ENCODE measurements at regions not wholly inside any gene's neighbourhood (a gene's known extent, or its start where the extent isn't known, plus 50 kb on each side); places are given as distances from the start of the nearest gene placed in this dataset.
"Not testable (repeated sequence)": the region's sequence is repeated elsewhere in the genome, so short reads cannot be mapped to it uniquely, and the experiment has no call there.

- no peak for DNase-seq (ENCODE audit: low read depth, low spot score)
- in situ Hi-C loops (cut with HindIII; ENCODE audit: low pct_unique_long_range_greater_than_20kb, low sequenced_read_pairs) = no loop called here
Observed at GRCh38 chr2:186125156-186125555, 360.9 kb upstream of the ZC3H15 start.

GRCh38 chr2:186125625-186126024 is 360.4 kb upstream of the ZC3H15 start:
- DNase-seq (ENCODE audit: low read depth, low spot score) = no peak
- in situ Hi-C loops (cut with HindIII; ENCODE audit: low pct_unique_long_range_greater_than_20kb, low sequenced_read_pairs) = no loop called here

- in situ Hi-C loops (cut with HindIII; ENCODE audit: low pct_unique_long_range_greater_than_20kb, low sequenced_read_pairs) = no loop called here
- DNase-seq (ENCODE audit: low read depth, low spot score) = no peak
Observed at GRCh38 chr2:186126181-186126580, 359.9 kb upstream of the ZC3H15 start.

GRCh38 chr2:186129767-186130581 is 356.1 kb upstream of the ZC3H15 start:
- in situ Hi-C loops (cut with HindIII; ENCODE audit: low pct_unique_long_range_greater_than_20kb, low sequenced_read_pairs) = no loop called here
- DNase-seq (ENCODE audit: low read depth, low spot score) = no peak

- DNase-seq (ENCODE audit: low read depth, low spot score) = peak; percentile 8
- in situ Hi-C loops (cut with HindIII; ENCODE audit: low pct_unique_long_range_greater_than_20kb, low sequenced_read_pairs) = no loop called here
Observed at GRCh38 chr2:186130748-186131641, 355.1 kb upstream of the ZC3H15 start.

- in situ Hi-C loops (cut with HindIII; ENCODE audit: low pct_unique_long_range_greater_than_20kb, low sequenced_read_pairs) = no loop called here
- no peak for DNase-seq (ENCODE audit: low read depth, low spot score)
Observed at GRCh38 chr2:186135686-186136085, 350.4 kb upstream of the ZC3H15 start.

GRCh38 chr2:186136860-186137259 is 349.2 kb upstream of the ZC3H15 start:
- DNase-seq (ENCODE audit: low read depth, low spot score) = no peak
- in situ Hi-C loops (cut with HindIII; ENCODE audit: low pct_unique_long_range_greater_than_20kb, low sequenced_read_pairs) = no loop called here

GRCh38 chr2:186138845-186139244 is 347.2 kb upstream of the ZC3H15 start:
- no peak for DNase-seq (ENCODE audit: low read depth, low spot score)
- in situ Hi-C loops (cut with HindIII; ENCODE audit: low pct_unique_long_range_greater_than_20kb, low sequenced_read_pairs) = no loop called here

- in situ Hi-C loops (cut with HindIII; ENCODE audit: low pct_unique_long_range_greater_than_20kb, low sequenced_read_pairs) = no loop called here
- no peak for DNase-seq (ENCODE audit: low read depth, low spot score)
Observed at GRCh38 chr2:186159101-186159500, 327.0 kb upstream of the ZC3H15 start.

- DNase-seq (ENCODE audit: low read depth, low spot score) = no peak
Observed at GRCh38 chr2:186164325-186164724, 321.7 kb upstream of the ZC3H15 start.

GRCh38 chr2:186170693-186171092 is 315.4 kb upstream of the ZC3H15 start:
- no peak for DNase-seq (ENCODE audit: low read depth, low spot score)
- in situ Hi-C loops (cut with HindIII; ENCODE audit: low pct_unique_long_range_greater_than_20kb, low sequenced_read_pairs) = no loop called here

More at GRCh38 chr2:186164325-186164724, 321.7 kb upstream of the ZC3H15 start:
- in situ Hi-C loops (cut with HindIII; ENCODE audit: low pct_unique_long_range_greater_than_20kb, low sequenced_read_pairs) = no loop called here

- no peak for DNase-seq (ENCODE audit: low read depth, low spot score)
- in situ Hi-C loops (cut with HindIII; ENCODE audit: low pct_unique_long_range_greater_than_20kb, low sequenced_read_pairs) = no loop called here
Observed at GRCh38 chr2:186181625-186182024, 304.4 kb upstream of the ZC3H15 start.

- in situ Hi-C loops (cut with HindIII; ENCODE audit: low pct_unique_long_range_greater_than_20kb, low sequenced_read_pairs); DNase-seq (ENCODE audit: low read depth, low spot score): not testable (repeated sequence)
Observed at GRCh38 chr2:186182366-186182765, 303.7 kb upstream of the ZC3H15 start.

GRCh38 chr2:186183406-186183805 is 302.7 kb upstream of the ZC3H15 start:
- in situ Hi-C loops (cut with HindIII; ENCODE audit: low pct_unique_long_range_greater_than_20kb, low sequenced_read_pairs) = no loop called here
- no peak for DNase-seq (ENCODE audit: low read depth, low spot score)

- no peak for DNase-seq (ENCODE audit: low read depth, low spot score)
- in situ Hi-C loops (cut with HindIII; ENCODE audit: low pct_unique_long_range_greater_than_20kb, low sequenced_read_pairs) = no loop called here
Observed at GRCh38 chr2:186187854-186188253, 298.2 kb upstream of the ZC3H15 start.

- DNase-seq (ENCODE audit: low read depth, low spot score) = no peak
- in situ Hi-C loops (cut with HindIII; ENCODE audit: low pct_unique_long_range_greater_than_20kb, low sequenced_read_pairs) = no loop called here
Observed at GRCh38 chr2:186189816-186190215, 296.2 kb upstream of the ZC3H15 start.

GRCh38 chr2:186195696-186196095 is 290.4 kb upstream of the ZC3H15 start:
- in situ Hi-C loops (cut with HindIII; ENCODE audit: low pct_unique_long_range_greater_than_20kb, low sequenced_read_pairs) = no loop called here
- no peak for DNase-seq (ENCODE audit: low read depth, low spot score)

GRCh38 chr2:186197955-186198354 is 288.1 kb upstream of the ZC3H15 start:
- DNase-seq (ENCODE audit: low read depth, low spot score) = no peak
- in situ Hi-C loops (cut with HindIII; ENCODE audit: low pct_unique_long_range_greater_than_20kb, low sequenced_read_pairs) = no loop called here

GRCh38 chr2:186199029-186199428 is 287.0 kb upstream of the ZC3H15 start:
- in situ Hi-C loops (cut with HindIII; ENCODE audit: low pct_unique_long_range_greater_than_20kb, low sequenced_read_pairs) = no loop called here
- no peak for DNase-seq (ENCODE audit: low read depth, low spot score)

All from SK-MEL-5 (cell line).